GM20000 (cell line): ENCODE measurements at regions not wholly inside any gene's neighbourhood (a gene's known extent, or its start where the extent isn't known, plus 50 kb on each side); places are given as distances from the start of the nearest gene placed in this dataset.
"Not testable (repeated sequence)": the region's sequence is repeated elsewhere in the genome, so short reads cannot be mapped to it uniquely, and the experiment has no call there.

ENCODE experiments used
- DNase-seq: peaks from one replicate; pipeline ENCODE4 v3.0.0; 2012; ENCODE audit warnings: low spot score
- CTCF ChIP-seq: IDR thresholded peaks from 2 replicates; pipeline ENCODE4 v1.5.1; 2012; ENCODE audit warnings: mild to moderate bottlenecking, control low read depth; ENCODE audit errors: extremely low read depth, missing control alignments

GRCh38 chr2:38141501-38141900 is 65.5 kb upstream of the CYP1B1 start:
- no peak for DNase-seq
- no peak for TF ChIP-seq CTCF

- DNase-seq, result no peak
- TF ChIP-seq CTCF, result no peak
These were observed 63.0 kb upstream of the CYP1B1 start for GRCh38 chr2:38138996-38139395.

GRCh38 chr2:38138419-38138818 is 62.5 kb upstream of the CYP1B1 start:
- TF ChIP-seq CTCF, result no peak
- DNase-seq, result no peak

- DNase-seq, result not testable (repeated sequence)
These were observed 62.0 kb upstream of the CYP1B1 start for GRCh38 chr2:38137958-38138357.

- TF ChIP-seq CTCF, result no peak
- no peak for DNase-seq
These were observed 55.7 kb upstream of the CYP1B1 start for GRCh38 chr2:38131676-38132075.

- DNase-seq, result no peak
- no peak for TF ChIP-seq CTCF
These were observed 54.9 kb upstream of the CYP1B1 start for GRCh38 chr2:38130876-38131275.

GRCh38 chr2:38129987-38130386 is 54.0 kb upstream of the CYP1B1 start:
- TF ChIP-seq CTCF, result no peak
- DNase-seq, result no peak

GRCh38 chr2:38129481-38129880 is 53.5 kb upstream of the CYP1B1 start:
- TF ChIP-seq CTCF, result no peak
- DNase-seq, result no peak
